Hypothalamus (tissue), 51 donors: ENCODE measurements at regions not wholly inside any gene's neighbourhood (a gene's known extent, or its start where the extent isn't known, plus 50 kb on each side); places are given as distances from the start of the nearest gene placed in this dataset.

ENCODE experiments used
- DNase-seq, 51 donors: peaks; one replicate each; lab custom pipeline; 2025; lab: John Stamatoyannopoulos, UW

DNA sequence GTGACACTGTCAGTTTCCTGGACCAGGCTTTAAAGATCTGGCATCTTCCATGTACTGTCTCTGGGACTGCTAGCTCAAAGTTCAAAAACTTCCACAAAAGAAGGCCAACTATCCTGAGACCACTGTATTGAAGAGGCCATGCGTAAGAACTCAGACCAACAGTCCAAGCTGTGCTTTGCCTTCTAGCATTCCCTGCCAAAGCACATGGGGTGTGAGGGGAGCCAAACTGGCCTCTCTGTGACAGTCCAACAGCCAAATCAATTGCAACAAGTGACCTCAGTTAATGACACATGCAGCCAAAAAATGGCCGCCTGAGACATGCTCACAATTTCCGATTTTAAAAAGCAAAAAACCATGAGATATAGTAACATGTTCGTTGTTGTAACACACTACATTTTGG, 160.3 kb upstream of the CDH19 start:
- peak in 5 of 51 donors; percentile 1 to 13 (median 4) for DNase-seq

DNA sequence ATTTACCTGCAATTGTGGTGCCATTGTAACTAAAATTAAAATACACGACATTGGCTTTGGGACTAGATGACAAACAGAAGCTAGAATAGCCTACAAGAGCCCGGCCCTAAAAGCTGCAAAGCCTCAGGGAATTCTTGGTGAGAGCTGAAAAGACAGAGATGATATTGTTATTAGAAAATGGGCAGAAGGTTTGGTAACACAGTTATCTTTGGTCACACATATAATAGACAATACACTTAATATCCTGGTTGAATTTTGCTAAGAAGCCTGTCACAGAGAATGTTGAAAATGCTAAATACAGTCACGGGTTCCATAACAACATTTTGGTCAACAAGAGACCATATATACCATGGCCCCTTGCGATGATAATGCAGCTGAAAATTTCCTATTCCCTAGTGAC, 157.3 kb upstream of the CDH19 start:
- DNase-seq = no peak

DNA sequence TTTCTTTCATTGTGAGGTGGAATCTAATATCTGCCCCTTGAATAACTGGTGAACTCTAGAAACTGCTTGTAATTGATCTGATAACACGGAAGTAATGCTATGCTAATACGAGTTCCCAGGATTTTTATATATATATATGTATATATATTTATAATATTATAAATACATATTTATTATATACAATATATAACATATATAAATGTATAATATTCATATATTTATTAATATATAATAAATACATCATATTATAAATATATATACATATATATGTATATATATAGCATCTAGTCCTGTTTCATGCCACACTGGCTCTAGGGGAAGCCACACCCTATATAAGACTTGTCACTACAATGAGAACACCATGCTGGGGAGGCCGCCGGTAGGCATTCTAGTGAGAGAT, 156.7 kb upstream of the CDH19 start:
- no peak for DNase-seq

DNA sequence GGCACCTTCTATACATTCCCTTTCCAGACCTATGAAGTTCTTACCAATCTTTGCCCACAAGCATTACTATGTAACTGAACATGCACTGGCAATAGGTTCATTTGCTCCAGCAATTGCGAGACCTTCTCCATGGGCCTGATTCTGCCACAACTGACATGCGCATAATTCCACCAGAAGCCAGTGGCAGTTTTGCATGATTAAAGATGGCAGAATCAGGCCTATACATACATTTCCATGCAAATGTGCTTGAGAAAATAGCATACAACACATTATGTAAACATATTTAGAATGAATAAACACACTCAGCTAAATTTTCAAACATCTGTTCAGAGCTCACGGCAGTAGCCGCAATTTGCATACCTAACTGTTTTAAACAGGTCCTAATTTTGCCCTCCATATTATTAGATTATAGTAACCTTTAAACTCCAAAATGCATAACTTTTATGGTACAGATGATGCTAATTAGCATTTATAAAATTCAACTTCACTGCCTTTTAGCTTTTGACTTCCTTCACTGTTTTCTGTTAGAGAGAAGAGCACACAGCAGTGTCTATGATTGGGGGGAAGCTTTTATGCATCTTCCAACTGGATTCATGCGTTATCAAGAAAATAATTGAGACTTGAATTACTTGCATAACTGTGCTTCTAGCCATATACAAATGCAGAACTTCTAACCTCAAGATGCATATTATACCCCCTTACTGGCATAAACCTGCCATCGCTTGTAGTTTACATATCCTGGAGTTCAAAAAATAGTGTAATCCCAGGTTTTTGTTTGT, 155.3 kb upstream of the CDH19 start:
- DNase-seq = no peak

DNA sequence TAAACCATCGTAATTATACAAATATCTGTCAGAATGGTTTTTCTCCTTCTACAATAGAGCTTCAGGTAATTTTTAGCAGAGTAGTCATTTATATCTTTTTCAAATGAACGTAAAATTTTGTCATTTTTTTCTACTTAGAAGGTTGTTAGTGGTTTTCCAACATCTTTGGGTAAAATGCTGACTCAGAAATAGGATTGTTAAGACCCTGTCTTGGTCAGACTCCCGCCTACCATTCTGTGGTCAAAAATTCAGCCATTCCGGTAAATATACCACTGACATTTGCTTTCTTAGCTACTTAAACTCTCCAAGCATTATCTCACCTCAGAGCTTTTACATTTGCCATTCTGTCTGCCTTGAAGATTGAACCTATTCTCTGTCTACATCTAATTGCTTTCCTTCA, 154.1 kb upstream of the CDH19 start:
- no peak for DNase-seq

DNA sequence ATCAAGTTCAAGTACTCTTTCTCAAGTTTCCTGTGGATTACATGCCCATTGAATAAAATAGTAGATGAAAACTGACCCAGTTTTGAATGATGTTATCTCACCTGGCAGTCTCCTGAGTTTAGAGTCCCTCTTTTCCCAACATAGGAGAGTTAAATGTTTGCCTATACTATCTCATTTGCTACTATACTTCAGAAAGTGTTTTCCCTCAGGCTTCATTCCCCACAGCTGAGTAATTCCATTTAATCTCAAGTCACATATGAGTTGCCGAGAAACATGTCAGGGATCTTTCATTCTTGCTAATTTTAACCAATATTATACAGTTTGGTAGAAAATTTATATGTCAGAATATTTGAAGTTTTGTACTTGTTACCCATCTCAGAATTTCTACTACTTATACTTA, 150.4 kb upstream of the CDH19 start:
- DNase-seq = no peak

DNA sequence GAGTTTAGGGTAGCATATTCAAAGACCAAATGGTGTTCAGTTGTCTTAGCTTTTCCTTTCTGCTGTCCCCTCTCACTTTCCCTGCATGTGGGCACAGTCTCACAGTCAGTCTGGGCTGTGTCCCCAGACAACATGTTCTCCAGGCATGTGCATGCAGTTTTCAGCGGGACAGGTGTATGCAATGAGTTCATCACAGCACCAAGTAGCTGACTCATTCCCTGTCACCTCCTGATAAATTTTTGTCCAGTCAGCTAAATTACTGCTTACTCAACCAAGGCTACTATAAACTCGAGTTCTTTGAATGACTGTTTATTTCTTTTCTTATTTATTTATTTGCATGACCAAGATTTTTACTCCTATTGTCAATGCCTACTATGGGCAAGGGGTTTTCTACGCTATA, 148.8 kb upstream of the CDH19 start:
- DNase-seq = no peak

DNA sequence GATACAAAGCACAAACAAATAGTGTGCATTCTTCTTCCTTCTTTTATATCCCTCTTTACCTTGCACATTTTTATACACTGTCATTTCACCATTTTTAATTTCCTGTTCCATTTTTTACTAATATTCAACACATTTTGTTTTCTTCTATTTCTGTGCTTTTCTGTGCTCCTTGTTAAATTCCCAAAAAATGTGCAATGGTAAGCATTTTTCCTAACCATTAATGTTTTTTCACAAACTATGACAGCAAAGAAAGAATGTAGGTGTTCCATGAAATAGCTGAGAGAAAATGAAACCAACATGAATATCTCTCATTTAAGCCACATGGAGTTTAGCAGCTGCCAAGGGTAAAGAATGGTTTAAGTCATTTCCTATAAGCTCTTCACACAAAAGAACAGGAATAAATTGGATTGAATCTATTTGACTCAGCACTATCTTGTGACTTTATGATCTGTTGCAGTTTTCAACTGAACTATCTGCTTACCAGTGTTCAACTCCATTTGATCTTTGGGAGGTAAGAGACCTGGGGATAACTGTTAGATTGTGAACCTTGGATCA, 145.7 kb upstream of the CDH19 start:
- DNase-seq = no peak

DNA sequence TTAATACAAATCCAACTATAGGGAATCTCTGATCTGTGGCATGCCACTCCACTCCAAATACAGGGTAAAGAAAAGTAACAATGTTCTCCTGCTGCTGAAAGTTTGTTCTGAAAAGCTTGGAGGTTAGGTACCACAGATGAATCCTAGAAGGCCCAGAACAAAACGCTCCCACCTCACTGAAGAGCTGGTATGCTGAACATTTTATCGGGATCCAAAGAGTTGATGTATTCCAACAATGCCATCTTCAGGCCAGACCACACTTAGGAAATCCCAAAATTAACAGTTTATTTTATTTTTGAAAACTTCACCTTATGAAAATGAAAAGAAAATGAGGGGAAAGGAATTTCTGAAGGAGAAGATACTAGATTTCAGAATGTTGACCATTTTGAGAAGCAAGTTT, 145.1 kb upstream of the CDH19 start:
- peak in 1 of 51 donors; percentile 35 for DNase-seq

DNA sequence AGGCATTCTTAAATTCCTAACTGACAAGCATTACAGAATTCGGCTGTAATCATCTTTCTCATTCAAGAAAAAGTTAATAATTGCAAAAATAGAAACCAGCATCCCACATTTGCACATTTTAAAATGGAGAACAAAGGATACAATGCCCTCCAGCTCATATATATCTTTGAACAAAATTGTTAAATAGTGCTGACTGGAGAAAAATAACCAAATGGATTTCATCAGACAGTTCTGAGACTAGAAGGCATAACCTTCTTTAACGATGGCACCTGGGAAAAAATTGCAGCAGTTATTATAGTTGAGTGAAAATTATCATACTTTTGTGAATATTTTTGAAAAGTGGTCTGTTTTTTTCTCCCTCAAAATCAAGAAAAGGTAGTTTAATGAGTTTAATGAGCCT, 138.9 kb upstream of the CDH19 start:
- no peak for DNase-seq

DNA sequence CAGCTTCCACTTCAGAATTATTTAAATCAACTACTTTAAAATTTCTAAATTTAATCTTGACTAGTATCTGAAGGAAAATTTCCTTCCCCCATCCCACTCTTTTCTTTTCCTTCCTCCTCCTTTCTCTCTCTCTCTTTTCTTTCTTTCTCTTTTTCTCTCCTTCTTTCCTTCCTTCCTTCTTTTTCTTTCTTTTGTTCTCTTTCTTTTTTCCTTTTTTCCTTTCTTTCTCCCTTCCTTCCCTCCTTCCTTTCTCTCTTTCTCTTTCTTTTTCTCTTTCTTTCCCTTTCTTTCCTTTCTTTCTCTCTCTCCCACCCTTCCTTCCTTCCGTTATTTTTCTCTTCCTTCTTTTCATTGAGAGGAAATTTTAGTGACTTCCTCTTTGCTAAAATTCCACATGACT, 132.0 kb upstream of the CDH19 start:
- no peak for DNase-seq

DNA sequence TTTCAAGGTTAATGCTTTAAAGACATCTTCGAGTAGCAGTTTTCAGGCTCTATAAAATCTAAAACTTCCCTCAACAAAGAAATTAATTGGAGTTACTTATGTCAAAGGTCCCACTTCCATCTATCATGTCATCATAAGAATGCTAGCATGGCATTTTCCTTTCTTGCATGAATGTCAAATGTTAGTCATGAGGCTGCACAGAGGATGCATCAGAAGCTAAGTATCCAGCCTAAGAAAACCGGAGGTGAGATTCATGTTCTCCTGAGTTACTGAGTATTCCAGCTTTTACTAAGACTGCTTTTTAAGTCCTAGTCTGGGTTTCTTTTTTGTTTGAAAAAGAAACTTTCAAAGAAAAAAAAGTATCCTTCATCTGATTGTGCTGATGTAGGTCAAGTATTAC, 130.6 kb upstream of the CDH19 start:
- no peak for DNase-seq

DNA sequence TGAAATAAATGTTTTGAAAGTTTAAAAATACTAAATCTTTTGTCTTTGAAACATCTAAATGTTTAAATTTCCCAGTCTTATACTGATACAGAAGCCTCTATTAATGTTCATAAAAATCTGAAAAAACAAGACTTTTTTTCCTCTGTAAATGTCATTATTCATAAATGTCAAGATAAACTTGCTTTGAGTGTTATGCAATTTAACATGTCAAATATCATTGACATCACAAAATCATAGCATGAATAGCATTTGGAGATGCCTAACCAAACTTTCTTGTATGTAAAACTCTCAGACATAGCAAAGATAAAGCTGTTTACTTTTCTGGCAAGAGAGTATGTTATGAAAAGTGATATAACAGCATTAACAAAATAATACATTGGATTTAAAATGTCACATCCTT, 128.0 kb upstream of the CDH19 start:
- no peak for DNase-seq

DNA sequence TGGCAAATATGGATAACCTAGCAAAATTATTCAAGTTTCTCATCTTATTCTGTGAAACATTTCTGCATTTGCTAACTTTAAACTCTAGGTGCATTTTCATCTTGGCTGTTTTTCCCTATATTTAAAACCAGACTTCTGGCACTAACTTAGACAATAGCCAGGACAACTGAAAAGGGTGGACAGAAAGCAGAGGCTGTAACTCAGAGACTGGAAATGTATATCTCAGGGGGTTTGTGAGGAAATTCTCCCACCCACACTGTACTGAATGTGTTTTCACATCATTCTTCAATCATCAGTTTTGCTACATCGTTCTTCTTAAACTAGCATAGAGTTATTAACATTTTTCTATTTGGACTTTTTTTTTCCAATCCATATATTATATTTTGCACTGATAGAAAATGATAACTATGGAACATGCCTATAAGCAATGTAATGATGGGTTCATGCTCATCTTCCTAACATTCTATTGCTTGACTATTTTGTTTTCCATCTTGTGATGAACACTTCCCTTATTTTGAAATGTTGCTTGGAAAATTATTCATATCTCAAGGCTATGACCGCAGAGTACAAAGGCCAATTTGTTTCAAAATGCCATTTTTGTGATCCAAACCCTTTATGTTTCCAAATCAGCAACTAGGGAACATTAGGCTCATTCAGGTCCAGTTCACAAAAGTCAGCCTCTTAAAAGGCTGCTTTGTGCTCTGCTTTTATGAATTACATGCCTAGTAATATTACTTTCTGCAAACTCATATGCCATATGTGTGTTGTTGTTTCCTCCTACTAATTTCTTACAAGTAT, 125.8 kb upstream of the CDH19 start:
- peak in 2 of 51 donors; percentile 7 to 50 for DNase-seq

DNA sequence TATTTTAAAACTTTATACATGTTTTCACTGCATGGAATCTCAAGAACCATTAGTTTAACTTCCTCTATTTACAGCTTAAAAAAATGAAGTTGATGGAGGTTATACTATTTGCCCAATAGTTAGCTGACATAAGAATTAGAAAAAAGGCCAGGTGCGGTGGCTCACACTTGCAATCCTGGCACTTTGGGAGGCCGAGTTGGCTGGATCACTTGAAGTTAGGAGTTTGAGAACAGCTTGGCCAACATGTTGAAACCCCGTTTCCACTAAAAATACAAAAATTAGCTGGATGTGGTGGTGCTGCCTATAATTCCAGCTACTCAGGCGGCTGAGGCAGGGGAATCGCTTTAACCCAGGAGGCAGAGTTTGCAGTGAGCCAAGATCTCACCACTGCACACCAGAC, 125.1 kb upstream of the CDH19 start:
- no peak for DNase-seq

DNA sequence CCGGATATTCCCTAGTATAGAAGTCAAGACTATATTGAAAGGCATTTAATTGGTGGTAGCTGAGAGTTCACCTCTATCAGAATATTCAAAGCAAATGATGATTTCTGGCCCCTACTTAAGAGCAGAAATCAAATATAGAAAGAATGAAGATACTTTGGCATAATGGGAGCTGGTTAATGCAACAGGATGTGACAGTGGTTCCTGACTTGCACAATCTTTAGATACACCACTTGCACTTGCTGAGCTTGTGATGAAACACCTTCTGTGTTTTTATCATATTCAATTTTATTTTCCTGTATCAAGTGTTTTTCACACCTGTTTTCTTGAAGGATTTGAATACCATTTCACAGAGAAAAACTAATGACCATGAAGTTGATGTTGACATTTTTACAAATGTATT, 124.1 kb upstream of the CDH19 start:
- no peak for DNase-seq

DNA sequence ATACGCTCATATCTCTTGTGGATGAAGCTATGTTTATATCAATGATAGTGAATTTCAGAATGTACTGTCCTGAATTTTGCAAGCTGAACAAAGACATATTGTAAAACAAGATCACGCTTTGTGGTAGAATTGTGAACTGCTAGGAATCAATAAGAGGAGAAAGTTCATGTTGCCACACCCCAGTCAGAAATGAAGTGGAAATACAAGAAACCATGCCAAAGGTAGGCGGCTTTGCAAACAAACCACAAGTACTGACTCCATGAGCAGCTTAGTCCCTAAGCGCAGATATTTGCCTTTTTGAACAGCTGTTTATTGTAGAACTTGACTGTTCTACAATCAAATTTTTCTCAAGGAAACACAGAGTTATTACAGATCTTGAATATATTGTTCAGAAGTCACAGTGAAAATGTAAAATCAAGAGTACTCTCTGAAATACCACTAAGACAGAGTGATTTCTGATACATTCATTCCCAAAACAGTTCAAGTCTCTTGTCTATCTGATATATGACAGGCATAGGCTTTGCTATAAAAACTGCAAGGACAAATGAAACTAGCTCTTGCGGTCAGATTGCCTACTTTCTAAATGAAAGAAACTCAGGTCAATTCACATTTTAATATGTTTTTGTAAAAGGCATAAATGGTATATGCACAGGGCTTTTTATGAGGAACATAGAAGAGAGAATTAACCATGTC, 120.9 kb upstream of the CDH19 start:
- DNase-seq = no peak

DNA sequence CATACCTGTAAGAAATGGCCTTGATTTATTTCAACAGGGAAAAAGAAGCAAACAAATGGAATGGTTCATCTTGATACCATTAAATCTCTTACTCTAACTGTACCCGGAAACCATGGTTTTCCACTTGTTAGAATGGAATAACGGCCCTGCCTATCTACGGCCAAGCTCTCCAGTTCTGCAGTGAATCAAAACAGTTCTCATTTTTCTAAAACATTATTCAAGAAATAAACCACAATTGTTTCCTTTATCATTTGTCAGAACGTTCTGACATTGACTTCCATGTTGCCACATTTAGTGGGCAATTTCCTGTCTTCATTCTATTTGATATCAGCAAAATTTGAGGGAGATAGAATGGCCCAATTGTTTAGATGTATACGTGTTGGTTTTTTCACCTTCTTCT, 118.8 kb upstream of the CDH19 start:
- no peak for DNase-seq

DNA sequence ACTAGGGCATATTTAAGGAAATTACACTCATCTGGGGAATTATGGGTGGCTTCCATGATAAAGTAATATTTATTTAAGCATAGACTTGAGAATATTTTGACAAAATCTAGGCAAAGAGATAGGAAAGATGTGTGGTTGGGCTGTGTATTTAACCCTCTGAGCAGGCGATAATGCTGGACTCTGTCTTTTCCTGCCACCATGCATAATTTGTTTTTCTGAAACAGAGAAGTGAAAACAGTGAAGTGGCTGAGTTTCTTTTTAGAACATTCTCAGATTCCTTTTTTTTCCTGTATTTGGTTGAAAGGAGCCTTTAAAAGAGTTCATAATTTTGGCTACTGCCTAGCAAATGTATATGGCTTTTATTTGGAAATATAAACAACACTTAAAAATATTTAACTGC, 104.8 kb upstream of the CDH19 start:
- no peak for DNase-seq

DNA sequence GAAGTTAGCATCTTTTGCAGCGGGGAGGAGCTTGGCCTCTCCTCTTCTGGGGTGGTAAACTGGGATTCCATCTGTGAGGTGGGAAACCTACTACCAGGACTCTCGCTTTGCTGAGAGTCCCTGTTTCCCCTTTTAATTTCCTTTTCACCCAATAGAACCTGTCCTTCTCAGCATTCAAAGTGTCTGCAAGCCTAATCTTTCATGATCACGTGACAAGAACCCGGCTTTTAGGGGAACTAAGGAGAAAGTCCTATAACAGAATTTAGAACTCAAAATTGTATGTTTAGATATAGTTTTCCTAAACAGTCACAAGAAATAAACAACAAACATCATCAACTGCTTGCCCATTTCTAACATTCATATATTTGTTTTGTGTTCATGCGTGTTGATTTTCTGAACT, 103.6 kb upstream of the CDH19 start:
- no peak for DNase-seq

DNA sequence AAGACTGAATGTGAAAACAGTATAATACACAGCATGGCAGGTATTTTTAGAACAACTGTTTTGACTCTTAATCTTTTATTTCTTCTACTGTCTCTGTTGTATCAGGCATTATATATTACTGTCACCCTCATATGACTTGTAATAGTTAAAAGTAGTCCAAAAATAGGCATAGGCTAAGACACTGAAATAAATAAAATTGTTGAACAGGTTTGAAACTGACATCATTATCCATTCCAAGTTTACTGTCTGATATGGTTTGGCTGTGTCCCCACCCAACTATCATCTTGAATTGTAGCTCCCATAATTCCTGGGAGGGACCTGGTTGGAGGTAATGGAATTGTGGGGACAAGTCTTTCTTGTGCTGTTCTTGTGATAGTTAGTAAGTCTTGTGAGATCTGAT, 91.4 kb upstream of the CDH19 start:
- no peak for DNase-seq
